ENCODE measurements at regions not wholly inside any gene's neighbourhood (a gene's known extent, or its start where the extent isn't known, plus 50 kb on each side); places are given as distances from the start of the nearest gene placed in this dataset.

DNA sequence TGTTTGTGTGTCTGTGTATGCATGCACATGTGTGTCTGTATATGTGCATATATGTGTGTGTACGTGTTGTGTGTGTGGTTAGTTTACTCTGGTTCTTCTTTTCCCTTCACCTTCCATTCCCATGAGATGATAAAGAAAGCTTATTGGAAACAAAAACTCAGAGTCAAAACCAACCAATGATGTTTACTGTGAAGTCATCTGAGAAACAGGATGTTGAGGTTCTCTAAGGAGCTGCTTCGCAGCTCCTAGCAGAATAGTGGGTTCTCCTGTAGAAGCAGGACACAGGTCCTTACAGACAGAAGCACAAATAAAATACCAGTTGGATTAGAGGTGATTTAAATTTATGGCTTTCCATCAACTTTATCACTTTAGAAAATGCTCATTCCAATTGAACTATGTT is 256.1 kb upstream of the PLET1 start:
- TF ChIP-seq, protein P1, sequence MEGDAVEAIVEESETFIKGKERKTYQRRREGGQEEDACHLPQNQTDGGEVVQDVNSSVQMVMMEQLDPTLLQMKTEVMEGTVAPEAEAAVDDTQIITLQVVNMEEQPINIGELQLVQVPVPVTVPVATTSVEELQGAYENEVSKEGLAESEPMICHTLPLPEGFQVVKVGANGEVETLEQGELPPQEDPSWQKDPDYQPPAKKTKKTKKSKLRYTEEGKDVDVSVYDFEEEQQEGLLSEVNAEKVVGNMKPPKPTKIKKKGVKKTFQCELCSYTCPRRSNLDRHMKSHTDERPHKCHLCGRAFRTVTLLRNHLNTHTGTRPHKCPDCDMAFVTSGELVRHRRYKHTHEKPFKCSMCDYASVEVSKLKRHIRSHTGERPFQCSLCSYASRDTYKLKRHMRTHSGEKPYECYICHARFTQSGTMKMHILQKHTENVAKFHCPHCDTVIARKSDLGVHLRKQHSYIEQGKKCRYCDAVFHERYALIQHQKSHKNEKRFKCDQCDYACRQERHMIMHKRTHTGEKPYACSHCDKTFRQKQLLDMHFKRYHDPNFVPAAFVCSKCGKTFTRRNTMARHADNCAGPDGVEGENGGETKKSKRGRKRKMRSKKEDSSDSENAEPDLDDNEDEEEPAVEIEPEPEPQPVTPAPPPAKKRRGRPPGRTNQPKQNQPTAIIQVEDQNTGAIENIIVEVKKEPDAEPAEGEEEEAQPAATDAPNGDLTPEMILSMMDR (IDR thresholded peaks at IDR 0.05), result no peak
- TF ChIP-seq POLR2A (IDR thresholded peaks at IDR 0.05), result no peak

Measured in transverse colon (tissue), 3 donors.